ENCODE measurements at regions not wholly inside any gene's neighbourhood (a gene's known extent, or its start where the extent isn't known, plus 50 kb on each side); places are given as distances from the start of the nearest gene placed in this dataset.

DNA sequence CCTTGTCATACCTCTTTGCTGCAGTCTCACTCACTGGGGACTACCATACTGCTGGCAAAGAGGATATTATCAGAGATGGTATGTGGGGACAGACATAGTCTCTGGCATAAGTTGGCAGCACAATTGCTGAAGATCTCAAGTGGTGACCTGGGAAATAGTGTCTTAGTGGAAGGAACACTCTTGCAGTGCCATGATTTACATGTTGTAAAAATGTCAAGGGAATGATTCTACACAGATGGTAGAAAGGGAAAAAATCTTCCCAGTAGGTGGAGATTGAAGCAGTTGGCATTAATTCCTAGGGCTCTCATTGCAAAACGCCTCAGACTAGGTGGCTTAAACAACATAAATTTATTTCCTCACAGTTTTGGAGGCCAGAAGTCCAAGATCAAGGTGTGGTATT lies 662.2 kb downstream of the DHX35 start:
- no peak for DNase-seq

DNA sequence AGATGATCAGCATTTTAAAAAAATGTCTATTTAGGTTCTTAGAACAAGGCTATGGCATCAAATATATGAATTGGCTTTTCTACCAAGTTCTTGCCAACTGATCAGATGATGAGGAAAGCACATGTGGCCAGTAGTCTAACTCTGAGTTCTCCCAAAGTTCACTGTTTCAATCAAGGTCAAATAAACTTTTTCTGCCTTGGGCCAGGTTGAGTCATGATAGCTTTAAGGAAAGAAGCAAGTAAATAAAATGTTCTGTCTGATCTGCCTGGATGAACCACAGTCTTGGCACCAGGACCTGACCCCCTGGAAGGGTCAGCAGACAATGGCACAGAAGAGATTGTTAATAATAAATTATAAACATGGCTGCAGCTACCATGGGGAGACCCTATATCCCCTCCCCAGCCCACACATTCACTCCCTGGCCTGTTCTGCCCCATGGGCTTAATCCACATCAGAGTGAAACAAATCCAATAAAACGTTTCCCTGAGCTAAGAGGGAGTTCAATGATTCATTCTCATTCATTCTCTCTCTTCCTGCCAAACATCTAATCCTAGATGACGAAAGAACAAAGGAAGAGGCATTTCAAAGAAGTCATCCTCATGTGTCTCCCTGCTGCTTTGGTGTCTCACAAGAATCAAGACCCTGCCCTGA lies 661.6 kb downstream of the DHX35 start:
- DNase-seq = no peak

GRCh38 chr20:39619271-39619785 lies 657.2 kb downstream of the DHX35 start:
- DNase-seq = no peak

DNA sequence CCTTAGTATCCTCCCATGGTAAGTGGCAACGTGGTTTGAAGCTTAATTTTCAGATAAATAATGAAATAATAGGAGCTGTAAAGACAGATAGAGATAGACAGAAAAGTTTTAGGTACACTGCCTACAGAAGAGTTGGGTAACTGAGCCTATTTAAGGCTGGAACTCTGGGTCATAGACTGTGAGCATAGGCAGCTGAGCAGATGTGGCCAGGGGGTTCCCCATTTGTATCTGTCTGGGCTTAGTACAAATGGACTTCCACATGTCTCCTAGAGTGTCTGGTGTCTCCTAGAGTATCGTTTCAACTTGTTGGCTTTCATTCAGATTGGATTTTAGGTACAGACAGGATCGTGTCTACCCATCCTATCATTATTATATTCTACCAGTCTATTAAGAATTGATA lies 649.8 kb downstream of the DHX35 start:
- DNase-seq = no peak

DNA sequence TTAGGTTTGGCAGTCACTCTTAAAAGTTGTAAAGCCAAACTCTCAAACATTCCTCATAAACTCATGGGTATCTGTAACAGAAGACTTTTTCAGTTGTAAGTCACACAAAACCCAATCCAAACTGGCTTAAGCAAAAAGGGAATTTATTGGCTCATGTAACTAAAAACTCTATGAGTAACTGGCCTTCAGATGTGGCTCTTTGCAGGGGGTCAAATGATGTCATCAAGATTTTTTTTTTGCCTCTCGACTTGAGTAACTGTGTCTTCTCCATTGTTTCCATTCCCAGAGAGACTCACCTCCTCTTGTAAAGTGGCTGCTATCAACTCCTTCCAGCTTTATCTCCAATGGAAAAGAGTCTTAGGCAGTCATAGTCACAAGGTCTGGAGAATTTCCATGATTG lies 645.0 kb downstream of the DHX35 start:
- DNase-seq = no peak

DNA sequence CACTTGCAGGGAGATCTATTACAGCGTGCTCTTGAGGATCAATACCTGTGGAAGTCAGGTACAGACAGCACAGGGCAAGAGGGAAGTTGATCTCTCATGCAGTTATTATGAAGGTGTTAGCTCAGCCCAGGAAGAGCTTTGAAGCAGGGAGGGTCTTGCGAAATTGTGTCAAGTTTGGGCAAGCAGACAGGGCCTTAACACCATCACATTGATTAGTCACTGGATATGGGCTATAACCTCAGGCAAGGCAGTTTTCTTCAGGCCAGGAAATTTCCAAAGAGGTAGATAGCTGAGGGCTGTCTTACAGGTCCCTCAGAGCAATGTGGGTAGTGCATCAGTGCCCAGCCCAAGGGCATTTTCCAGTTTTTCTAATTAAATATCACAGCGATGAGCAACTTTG lies 643.8 kb downstream of the DHX35 start:
- DNase-seq = no peak

DNA sequence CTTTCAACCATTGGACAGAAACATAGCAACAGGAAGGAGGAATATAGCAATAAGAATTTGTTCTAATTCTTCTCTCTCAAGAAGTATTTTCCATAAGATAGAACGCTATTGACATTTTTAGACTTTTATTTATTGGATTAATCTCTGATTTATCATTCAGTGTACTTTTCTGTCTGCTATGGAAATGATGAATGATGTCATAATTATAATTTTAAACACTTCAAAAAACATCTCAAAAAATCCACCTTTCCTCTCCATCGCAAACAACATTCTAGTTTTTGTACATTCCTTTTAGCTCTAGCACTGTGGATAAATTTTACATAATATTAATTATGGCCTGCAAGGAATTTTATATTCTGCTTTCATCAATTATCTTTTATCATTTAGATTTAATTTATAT lies 643.2 kb downstream of the DHX35 start:
- DNase-seq = no peak

DNA sequence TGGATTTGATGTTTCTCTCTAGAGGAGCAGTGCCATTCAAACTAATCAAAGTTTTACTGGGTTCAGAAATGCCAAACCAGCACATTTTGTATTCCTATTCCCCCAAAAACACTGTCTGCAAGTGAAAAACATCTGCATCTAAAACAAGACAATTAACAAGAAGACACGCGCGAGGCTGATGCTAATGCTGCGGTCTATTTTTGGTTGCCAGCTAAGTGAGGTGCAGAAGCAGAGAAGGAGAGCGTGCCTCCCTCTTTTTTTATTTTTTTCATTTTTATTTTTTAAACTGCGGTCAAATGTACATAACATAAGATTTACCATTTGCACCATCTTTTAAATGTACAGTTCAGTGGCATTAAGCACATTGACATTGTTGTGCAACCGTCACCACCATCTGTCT lies 641.1 kb downstream of the DHX35 start:
- no peak for DNase-seq

- no peak for DNase-seq
These were observed 640.5 kb downstream of the DHX35 start for GRCh38 chr20:39602649-39603048.

DNA sequence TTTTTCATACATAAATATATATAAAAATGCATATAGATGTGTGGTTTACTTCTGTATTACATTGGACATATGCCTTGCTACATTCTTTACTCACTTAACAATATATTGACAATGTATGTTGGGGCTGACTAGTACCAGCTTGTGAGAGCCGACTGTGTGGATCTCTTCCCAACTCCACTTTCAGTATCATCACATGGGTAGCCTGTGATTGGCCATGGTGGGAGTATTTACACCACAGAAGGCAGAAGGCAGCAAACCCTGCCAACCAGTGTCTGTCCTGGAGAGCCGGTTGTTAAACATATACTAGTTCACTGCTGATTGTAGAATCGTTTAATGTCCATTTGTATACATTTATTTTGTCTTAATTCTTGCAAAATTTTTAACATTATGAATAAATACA lies 638.7 kb downstream of the DHX35 start:
- no peak for DNase-seq

GRCh38 chr20:39600156-39600555 lies 638.0 kb downstream of the DHX35 start:
- DNase-seq = no peak

- DNase-seq = no peak
These were observed 634.4 kb downstream of the DHX35 start for GRCh38 chr20:39596554-39596953.

GRCh38 chr20:39592371-39592770 lies 630.2 kb downstream of the DHX35 start:
- DNase-seq = no peak

GRCh38 chr20:39588148-39588757 lies 626.1 kb downstream of the DHX35 start:
- DNase-seq = no peak

DNA sequence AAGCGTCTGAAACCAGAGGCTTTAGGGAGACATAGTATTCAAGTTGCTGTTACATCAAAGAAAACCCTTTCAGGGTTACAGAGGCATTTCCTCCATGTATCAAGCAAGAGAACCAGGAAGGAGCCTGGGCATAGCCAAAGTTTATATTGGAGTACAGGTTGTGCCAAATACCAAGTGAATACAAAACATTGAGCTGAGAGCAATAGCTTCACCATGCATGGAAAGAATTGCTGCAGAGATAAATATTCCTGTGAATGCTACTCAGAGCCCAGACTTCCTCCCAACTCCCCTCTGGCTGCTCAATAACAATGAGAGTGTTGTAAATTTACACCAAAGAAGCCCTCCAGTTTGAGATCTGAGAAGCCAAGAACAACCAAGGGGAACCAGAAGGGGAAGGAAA lies 618.9 kb downstream of the DHX35 start:
- no peak for DNase-seq

GRCh38 chr20:39576771-39577170 lies 614.6 kb downstream of the DHX35 start:
- no peak for DNase-seq

DNA sequence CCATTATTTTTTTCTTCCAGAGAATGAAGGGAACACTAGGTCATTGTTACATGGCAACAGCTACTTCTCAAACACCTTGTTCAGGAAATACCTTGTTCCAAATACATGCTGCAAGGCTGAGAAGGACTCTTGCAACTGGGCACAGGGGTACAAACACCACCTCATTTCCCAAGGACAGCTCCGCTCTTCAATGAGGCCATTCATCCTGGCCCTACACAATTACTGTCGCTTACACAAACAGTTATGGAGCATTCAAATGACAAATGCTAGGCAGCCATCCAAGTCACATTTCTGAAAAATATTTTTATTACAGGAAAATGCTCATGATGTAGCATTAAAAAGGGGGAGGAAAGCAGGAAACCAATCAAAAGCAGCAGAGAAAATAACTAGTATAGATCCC lies 611.9 kb downstream of the DHX35 start:
- DNase-seq = no peak

GRCh38 chr20:39571171-39571570 lies 609.0 kb downstream of the DHX35 start:
- no peak for DNase-seq

- no peak for DNase-seq
These were observed 606.0 kb downstream of the DHX35 start for GRCh38 chr20:39568109-39568508.

DNA sequence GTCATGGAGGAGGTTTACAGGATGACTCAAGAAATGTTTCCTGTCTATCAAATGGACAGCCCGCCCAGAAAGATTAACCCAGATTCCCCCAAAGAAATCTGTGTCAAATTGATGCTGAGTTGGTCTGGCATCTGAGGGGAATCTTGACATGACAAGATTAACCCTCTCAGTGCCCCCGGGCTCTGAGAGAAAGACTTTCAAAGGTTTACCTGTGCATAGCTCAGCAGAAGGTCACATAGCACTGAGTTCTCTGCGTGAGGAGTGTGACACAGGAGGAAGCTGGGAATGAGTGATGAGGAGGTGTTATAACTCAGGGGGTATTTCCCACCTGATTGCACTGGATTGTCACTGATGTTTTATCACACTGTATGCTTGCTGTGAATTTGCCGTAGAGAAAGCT lies 601.2 kb downstream of the DHX35 start:
- no peak for DNase-seq

DNA sequence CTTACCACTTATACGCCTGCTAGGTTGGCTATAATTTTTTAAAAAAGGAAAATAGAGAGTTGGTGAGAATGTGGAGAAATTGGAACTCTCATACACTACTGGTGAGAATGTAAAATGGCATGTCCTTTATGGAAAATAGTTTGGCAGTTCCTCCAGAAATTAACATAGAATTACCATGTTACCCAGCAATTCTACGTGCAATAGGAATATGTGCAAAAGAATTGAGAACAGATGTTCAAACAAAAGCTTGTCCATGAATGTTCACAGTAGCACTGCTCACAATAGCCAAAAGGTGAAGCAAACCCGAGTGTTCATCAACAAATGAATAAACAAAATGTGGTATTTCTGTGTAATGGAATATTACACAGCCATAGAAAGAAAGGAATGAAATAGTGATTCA lies 592.2 kb downstream of the DHX35 start:
- no peak for DNase-seq

DNA sequence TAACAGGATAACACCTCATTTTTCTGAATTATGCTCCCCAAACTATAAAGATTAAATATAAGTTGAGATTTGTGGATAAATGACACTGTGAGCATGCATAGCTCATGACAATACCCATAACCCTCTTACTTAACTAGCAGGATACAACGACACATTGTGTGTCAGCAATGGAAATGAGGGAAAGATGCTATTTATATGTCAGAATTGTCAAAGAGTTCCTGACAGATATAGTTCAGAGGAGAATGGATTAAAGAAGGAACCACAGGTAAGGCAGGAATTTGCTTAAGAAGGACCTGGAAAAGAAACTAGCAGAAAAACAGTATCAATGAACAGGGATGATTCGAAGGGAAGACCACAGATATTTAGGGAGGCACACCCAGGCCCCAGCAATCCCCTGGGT lies 591.0 kb downstream of the DHX35 start:
- no peak for DNase-seq

DNA sequence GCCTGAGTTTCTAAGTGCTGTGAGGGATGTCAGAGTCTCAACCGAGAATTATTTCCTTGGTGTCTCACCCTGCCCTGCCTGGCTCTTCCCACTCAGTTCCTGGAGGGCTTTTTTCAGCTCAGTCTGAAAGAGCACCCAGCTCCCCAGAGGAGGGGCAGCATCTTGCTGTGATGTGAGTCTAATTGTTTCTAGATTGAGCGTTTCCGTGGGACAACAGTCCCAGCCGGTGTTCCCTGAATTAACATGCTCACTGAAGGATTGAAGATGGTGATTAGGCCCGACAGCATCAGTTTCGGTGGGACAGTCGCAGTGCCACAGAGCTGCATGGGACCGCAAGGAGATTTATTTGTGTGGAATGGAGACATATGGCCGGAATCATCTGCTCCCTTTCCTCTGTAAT lies 587.6 kb downstream of the DHX35 start:
- DNase-seq = no peak

Data from occipital lobe (tissue), 1 donor.